Astrocyte (in vitro differentiated cells and primary cell): ENCODE measurements at regions not wholly inside any gene's neighbourhood (a gene's known extent, or its start where the extent isn't known, plus 50 kb on each side); places are given as distances from the start of the nearest gene placed in this dataset.

Experiments used
- DNase-seq: peaks from one replicate; pipeline ENCODE4 v3.0.0-alpha.2; 2010; ENCODE audit warnings: low read depth
- FAIRE-seq: peaks from 2 replicates; lab custom pipeline; 2011; peaks lifted over from hg19 to GRCh38; lab: Jason Lieb, UNC
- H2AFZ ChIP-seq: 2 replicates; pipeline ENCODE4 v1.6.0; 2012; ENCODE audit warnings: low read depth, low read length, inconsistent platforms
- H3K27ac ChIP-seq: 2 replicates; pipeline ENCODE4 v1.5.1; 2011; ENCODE audit warnings: low read depth, low read length, inconsistent platforms
- H3K27me3 ChIP-seq: 2 replicates; pipeline ENCODE4 v1.6.0; 2011; ENCODE audit warnings: low read length, inconsistent platforms; ENCODE audit not compliant: insufficient read depth
- H3K36me3 ChIP-seq: 2 replicates; pipeline ENCODE4 v1.5.1; 2011; ENCODE audit warnings: low read length, inconsistent platforms; ENCODE audit not compliant: insufficient read depth
- H3K4me1 ChIP-seq: 2 replicates; pipeline ENCODE4 v1.5.1; 2011; ENCODE audit warnings: low read length, inconsistent platforms; ENCODE audit not compliant: insufficient read depth
- H3K4me2 ChIP-seq: 2 replicates; pipeline ENCODE4 v1.6.0; 2012; ENCODE audit warnings: low read length, inconsistent platforms
- H3K4me3 ChIP-seq: 2 replicates; pipeline ENCODE4 v1.5.1; 2011; ENCODE audit warnings: low read depth, mild to moderate bottlenecking, low read length, inconsistent platforms; ENCODE audit not compliant: insufficient read depth
- H3K79me2 ChIP-seq: 2 replicates; pipeline ENCODE4 v1.6.0; 2012; ENCODE audit warnings: mild to moderate bottlenecking, low read length, inconsistent platforms; ENCODE audit not compliant: insufficient read depth
- H3K9ac ChIP-seq: 2 replicates; pipeline ENCODE4 v1.6.0; 2012; ENCODE audit warnings: mild to moderate bottlenecking, low read length, inconsistent platforms
- H3K9me3 ChIP-seq: 2 replicates; pipeline ENCODE4 v1.5.1; 2012; ENCODE audit warnings: low read depth, mild to moderate bottlenecking, low read length, inconsistent platforms; ENCODE audit not compliant: insufficient read depth
- H4K20me1 ChIP-seq: 2 replicates; pipeline ENCODE4 v1.6.0; 2012; ENCODE audit warnings: low read length, inconsistent platforms; ENCODE audit not compliant: insufficient read depth
- H3K27ac Mint-ChIP-seq: one replicate; pipeline ENCODE4 v1.8.0; 2021; ENCODE audit warnings: mild to moderate bottlenecking, mixed read lengths; ENCODE audit not compliant: unreplicated experiment
- H3K27me3 Mint-ChIP-seq: one replicate; pipeline ENCODE4 v1.8.0; 2021; ENCODE audit warnings: low read depth, mixed read lengths; ENCODE audit not compliant: unreplicated experiment
- H3K36me3 Mint-ChIP-seq: one replicate; pipeline ENCODE4 v1.8.0; 2021; ENCODE audit warnings: low read depth, mixed read lengths; ENCODE audit not compliant: unreplicated experiment
- H3K4me1 Mint-ChIP-seq: one replicate; pipeline ENCODE4 v1.8.0; 2021; ENCODE audit warnings: low read depth, mixed read lengths; ENCODE audit not compliant: unreplicated experiment
- H3K4me3 Mint-ChIP-seq: one replicate; pipeline ENCODE4 v1.8.0; 2021; ENCODE audit warnings: mild to moderate bottlenecking, moderate library complexity, mixed read lengths; ENCODE audit not compliant: unreplicated experiment
- H3K9me3 Mint-ChIP-seq: one replicate; pipeline ENCODE4 v1.8.0; 2021; ENCODE audit warnings: mild to moderate bottlenecking, mixed read lengths; ENCODE audit not compliant: unreplicated experiment
- CTCF ChIP-seq: IDR thresholded peaks from 2 replicates; pipeline ENCODE4 v1.5.1; 2011; ENCODE audit warnings: low read depth, mild to moderate bottlenecking, inconsistent platforms, low read length, moderate library complexity; ENCODE audit not compliant: insufficient read depth
- EZH2 ChIP-seq: IDR thresholded peaks from 2 replicates; pipeline ENCODE4 v1.6.1; 2012; ENCODE audit warnings: mild to moderate bottlenecking, low read length, inconsistent platforms; ENCODE audit not compliant: insufficient read depth

GRCh38 chr5:85938201-85938600, 679.5 kb upstream of the COX7C start:
- H3K9me3 ChIP-seq = peaks cover 4% of the 10 kb centered on the region
- H3K27ac Mint-ChIP-seq = no peak overlapping the region
- no peaks in the 10 kb centered on the region for H3K79me2 ChIP-seq
- no peaks in the 10 kb centered on the region for H3K36me3 Mint-ChIP-seq
- no peak for FAIRE-seq
- no peaks in the 10 kb centered on the region for H3K36me3 ChIP-seq
- no peak for DNase-seq
- no peaks in the 10 kb centered on the region for H3K9me3 Mint-ChIP-seq
- H3K27me3 ChIP-seq = no peaks in the 10 kb centered on the region
- no peak overlapping the region for H3K4me3 Mint-ChIP-seq
- H3K9ac ChIP-seq = no peak overlapping the region
- H3K4me3 ChIP-seq = no peak overlapping the region
- H3K4me1 Mint-ChIP-seq = no peaks in the 10 kb centered on the region
- no peak overlapping the region for H2AFZ ChIP-seq
- no peak overlapping the region for H3K27ac ChIP-seq
- H3K4me1 ChIP-seq = no peaks in the 10 kb centered on the region
- H3K27me3 Mint-ChIP-seq = peaks cover 2% of the 10 kb centered on the region
- H4K20me1 ChIP-seq = no peaks in the 10 kb centered on the region
- no peak overlapping the region for H3K4me2 ChIP-seq
- TF ChIP-seq EZH2 (no peak), CTCF (no peak)

DNA sequence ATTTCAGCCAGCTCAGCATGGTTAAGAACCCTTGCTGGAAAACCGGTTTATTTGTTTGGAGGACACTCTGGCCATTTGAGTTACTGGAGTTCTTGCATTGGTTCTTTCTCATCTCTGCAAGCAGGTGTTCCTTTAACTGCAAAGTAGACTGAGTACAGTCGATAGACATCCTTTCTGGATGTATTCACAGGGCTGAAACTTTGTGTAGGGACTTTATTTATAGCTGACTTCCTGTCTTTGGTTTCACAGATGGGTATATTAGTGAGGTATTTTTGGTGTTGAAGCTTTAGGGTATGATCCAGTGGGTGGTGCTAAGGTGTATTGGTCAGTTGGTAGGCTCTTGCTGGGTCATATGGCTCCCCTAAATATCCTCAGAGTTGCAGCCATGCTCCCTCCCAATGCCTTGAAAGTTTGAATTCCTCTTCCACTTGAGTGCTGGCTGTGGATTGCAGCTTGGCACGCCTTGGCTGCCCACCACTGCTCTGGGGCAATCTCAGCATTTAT, 666.0 kb upstream of the COX7C start:
- TF ChIP-seq EZH2 = no peak
- no peak overlapping the region for H3K4me3 Mint-ChIP-seq
- no peaks in the 10 kb centered on the region for H3K27me3 Mint-ChIP-seq
- no peak overlapping the region for H3K4me3 ChIP-seq
- H3K9me3 ChIP-seq = no peaks in the 10 kb centered on the region
- H3K27ac Mint-ChIP-seq = no peak overlapping the region
- no peaks in the 10 kb centered on the region for H3K4me1 Mint-ChIP-seq
- no peak for DNase-seq
- no peak for FAIRE-seq
- no peaks in the 10 kb centered on the region for H3K36me3 Mint-ChIP-seq
- no peaks in the 10 kb centered on the region for H4K20me1 ChIP-seq
- no peak overlapping the region for H3K27ac ChIP-seq
- no peaks in the 10 kb centered on the region for H3K36me3 ChIP-seq
- H3K4me2 ChIP-seq = no peak overlapping the region
- no peaks in the 10 kb centered on the region for H3K4me1 ChIP-seq
- no peak overlapping the region for H2AFZ ChIP-seq
- H3K9me3 Mint-ChIP-seq = no peaks in the 10 kb centered on the region
- no peaks in the 10 kb centered on the region for H3K27me3 ChIP-seq
- no peaks in the 10 kb centered on the region for H3K79me2 ChIP-seq
- H3K9ac ChIP-seq = no peak overlapping the region

DNA sequence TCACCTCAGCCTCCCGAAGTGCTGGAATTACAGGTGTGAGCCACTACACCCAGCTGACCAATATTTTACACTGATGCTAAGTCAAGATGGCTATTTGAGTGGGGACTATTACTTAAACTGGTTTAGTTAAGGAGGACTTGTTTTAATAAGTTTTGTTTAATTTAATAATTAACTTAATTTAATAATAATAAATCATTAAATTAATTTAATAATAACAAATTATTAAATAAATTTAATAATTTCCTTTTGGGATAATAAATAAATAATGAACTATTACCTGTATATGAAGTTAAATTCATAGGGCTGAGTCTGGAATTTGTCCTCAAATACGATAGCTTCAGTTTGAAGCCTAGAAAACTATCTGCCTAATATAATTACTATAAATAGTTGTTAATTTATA, 665.1 kb upstream of the COX7C start:
- no peak for TF ChIP-seq CTCF
- no peak for TF ChIP-seq EZH2
- H3K4me3 Mint-ChIP-seq = no peak overlapping the region
- Histone ChIP-seq H3K36me3 (no peaks in the 10 kb centered on the region), H3K79me2 (no peaks in the 10 kb centered on the region), H3K4me3 (no peak overlapping the region), H3K4me1 (no peaks in the 10 kb centered on the region), H3K4me2 (no peak overlapping the region), H3K27ac (no peak overlapping the region), H3K9me3 (no peaks in the 10 kb centered on the region), H2AFZ (no peak overlapping the region), H3K9ac (no peak overlapping the region), H4K20me1 (no peaks in the 10 kb centered on the region), H3K27me3 (no peaks in the 10 kb centered on the region)
- H3K4me1 Mint-ChIP-seq = no peaks in the 10 kb centered on the region
- no peaks in the 10 kb centered on the region for H3K27me3 Mint-ChIP-seq
- no peak for FAIRE-seq
- DNase-seq = no peak
- H3K27ac Mint-ChIP-seq = no peak overlapping the region
- no peaks in the 10 kb centered on the region for H3K36me3 Mint-ChIP-seq
- no peaks in the 10 kb centered on the region for H3K9me3 Mint-ChIP-seq
